ENCODE measurements at regions not wholly inside any gene's neighbourhood (a gene's known extent, or its start where the extent isn't known, plus 50 kb on each side); places are given as distances from the start of the nearest gene placed in this dataset.

DNA sequence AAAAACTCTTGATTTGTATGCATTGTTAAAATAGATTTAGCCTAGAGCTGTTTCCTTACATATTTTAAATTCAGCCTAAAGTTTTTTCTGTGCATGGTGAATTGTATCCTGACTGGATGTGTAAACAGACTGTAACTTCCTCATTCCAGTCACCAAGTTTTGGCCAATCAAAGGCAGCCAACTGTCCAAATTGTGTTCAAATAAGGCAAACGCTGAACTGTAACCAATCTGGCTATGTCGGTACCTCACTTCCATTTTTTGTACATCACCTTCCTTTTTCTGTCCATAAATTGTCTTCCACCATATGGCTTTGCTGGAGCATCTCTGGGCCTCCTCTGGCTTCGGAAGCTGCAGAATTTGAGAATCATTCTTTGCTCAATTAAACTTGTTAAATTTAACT lies 1921.9 kb upstream of the SEL1L start:
- DNase-seq (ENCODE audit: low read depth), result no peak

DNA sequence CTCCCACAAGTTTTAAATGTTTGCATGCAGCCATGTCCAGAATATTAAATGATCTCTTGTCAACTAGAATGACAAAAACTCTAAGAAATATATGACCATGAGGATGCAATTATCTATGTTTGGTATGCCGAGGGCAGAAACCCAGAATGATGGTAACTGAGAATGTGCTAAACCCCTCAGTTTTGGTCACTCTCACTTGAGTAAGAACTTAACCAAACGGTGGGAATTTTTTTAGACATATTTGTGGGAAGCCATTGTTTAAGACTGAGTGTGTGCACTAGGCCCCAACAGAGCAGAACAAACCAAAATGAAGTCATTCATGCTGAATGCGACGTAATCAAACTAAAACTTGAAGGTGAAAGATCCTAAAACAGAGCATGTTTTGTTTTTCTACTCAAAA lies 1927.9 kb upstream of the SEL1L start:
- DNase-seq (ENCODE audit: low read depth), result no peak

DNA sequence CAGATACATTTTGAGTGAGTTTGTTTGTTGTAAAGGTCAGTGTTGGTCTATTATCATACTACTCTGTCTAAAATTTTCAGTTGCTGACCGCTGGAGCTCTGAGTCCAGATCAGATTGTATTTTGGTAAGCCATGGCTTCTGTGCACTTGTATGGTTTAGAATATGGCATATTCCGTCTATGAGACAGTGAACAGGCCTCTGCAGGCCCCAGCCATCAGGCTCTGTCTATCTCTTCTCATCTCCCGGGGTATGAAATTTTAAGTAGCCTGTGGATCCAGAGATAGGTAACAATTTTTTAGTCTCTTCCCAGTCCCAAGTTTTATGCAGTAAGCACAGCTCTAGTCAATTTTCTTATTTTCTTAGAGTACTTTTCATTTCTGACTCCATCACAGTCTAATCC lies 1929.1 kb upstream of the SEL1L start:
- DNase-seq (ENCODE audit: low read depth), result no peak

DNA sequence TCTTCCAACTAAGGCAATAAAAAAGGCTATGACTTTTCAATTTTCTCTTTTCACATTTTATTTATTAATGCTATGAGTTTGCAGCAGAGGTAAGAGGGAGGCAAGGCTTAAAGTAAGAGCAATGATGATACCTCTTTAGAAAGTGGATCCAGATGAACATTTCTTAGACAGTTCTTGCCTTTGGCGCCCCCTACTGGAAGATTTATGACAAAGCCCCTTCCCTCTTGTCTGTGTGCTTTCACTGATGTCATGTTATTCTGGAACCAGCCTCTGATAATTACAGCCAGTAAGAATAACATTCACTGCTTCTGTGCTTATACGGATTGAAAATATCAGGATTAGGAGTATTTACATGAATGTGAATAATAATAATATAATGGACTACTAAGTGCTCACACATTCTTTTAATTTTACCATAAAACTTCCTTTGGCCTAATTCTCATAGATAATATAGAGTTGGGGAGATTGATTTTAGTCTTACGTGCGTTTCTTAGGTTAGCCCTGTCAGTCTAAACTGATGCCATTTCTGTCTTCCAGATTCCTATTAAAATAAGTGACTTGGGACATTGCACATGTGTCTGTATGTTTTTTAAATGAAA lies 1929.9 kb upstream of the SEL1L start:
- DNase-seq (ENCODE audit: low read depth), result peak; percentile 69

DNA sequence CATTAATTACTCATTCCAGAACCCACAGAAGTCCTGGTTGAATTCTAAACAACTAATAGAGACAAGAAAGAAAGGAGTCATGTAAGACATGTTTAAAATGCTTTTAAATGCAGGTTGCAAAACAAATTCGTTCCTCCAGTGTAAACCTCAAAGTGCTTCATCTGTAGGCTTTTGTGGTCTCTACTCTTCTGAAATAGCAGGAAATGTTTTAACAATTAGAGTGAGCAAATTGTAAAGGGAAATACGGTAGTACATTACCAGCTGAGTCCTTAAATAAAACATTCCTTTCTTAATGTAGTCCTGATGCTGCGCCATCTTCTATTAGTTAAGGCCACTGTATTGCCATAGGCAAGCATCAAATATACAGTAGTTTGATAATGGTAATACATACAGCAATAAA lies 1934.2 kb upstream of the SEL1L start:
- peak; percentile 81 for DNase-seq (ENCODE audit: low read depth)

DNA sequence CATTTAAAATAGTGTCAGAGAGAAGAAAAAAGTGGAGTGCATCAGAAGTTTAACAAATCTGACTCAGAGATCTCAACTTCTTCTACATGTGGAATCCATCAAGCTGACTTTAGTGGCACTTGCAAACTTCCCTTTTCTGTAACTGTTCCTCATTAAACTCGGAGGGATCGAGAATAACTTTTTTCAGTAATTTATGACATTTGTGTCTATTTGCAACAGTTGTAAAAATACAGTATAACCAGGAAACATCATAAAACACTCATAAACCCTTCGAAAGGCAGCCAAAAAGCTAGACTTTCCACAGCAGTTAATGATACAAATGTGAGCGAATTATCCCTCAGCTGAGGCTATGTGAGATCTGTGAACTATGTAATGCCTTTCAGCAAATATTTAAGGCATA lies 1936.8 kb upstream of the SEL1L start:
- no peak for DNase-seq (ENCODE audit: low read depth)

DNA sequence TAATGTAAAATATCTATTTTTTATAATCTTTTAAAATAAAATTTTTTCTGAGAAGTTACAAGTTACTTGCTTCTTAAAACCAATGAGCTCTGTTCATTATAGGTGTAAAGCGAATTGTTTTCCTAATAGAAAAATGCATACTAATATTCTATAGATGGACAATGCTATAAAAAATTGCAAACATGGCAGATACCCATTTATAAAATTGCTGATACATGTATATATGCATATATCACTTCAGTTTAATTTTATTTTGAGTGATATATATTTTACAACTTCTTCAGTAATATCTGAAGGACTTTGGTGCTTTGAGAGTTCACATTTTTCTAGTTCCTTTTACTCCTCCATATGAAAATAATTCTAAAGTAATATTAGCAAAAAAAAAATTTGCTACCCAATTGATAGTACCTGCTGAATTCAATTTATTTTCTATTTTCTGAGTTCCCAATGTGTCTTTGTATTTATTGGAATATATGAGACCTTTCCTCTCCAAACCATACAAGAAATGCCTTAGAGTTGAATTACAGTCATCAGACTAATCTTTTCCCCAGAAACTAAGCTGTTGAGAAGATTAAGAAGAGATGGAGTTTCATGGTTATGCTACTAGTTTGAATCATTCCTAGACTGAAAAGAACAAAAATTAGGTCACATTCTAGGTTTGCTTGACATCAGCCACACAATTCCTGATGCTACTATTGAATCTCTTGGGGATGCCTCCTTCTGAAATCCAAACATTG lies 1937.5 kb upstream of the SEL1L start:
- DNase-seq (ENCODE audit: low read depth), result no peak

DNA sequence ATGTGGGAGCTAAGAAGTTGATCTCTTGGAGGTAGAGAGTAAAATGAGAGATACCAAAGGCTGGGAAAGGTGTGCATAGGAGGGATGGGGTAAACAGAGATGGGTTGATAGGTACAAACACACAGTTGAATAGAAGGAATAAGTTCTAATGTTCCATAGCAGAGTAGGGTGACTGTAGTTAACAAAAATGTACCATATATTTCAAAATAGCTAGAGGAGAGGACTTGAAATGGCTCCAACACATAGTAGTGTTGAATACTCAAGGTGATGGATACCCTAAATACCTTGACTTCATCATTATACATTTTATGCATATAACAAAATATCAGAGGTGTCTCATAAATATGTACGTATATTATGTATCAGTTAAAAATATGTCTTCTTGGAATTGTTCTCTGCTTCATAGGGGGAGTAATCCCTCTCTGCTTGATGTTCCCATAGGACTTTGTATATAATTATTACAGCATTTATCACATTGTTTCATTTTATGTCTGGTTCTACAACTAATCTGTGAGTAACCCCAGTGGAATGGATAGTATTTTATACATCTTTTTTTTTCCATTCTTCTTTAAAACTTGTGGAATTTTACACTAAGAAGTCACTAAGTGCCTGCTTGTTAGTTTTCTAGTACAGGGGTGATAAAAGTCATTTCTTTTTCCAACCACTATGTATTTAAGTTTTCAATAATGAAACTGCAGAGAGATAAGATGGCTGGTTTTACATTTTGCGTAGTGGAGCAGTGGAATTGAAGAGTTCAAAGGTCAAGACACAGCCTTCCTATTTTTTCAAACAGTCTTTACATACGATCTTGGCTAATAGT lies 1940.0 kb upstream of the SEL1L start:
- peak; percentile 69 for DNase-seq (ENCODE audit: low read depth)

DNA sequence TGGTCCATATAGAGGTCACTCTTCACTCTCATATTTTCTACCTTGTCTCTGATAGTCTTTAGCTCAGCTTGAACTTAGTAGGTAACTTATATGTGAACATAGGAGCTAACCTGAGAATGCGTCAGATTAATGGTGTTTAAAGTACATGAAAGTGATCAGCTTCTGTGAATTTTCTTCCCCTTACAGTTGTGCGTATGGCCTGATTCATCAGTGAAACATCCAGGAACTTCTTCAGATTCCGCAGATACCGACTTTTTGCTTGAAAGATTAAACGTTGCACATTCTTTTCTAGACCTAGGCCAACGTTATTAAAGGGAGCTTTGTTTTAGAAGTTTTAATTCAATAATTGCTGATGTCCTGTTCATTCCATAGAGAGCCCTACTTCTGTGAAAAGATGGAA lies 1945.1 kb upstream of the SEL1L start:
- peak; percentile 94 for DNase-seq (ENCODE audit: low read depth)

DNA sequence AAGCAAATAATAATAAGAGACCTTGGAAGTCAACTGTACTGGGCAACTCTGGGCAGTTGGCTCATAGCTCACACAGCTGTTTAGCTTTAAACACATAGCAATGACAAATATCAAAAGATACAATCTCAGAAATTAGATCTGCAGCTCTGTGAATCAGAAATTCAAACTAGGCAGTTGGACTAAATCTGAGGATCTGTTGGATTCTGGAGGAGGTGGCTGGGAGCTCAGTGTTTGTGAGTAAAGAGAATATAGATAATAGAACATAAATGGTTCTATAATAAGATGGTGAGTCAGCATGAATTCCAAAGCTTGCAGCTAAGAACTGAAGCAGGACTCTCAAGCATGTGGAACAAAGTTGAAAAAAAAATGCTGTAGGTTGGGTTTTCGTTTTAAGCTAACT lies 1949.4 kb upstream of the SEL1L start:
- peak; percentile 80 for DNase-seq (ENCODE audit: low read depth)

DNA sequence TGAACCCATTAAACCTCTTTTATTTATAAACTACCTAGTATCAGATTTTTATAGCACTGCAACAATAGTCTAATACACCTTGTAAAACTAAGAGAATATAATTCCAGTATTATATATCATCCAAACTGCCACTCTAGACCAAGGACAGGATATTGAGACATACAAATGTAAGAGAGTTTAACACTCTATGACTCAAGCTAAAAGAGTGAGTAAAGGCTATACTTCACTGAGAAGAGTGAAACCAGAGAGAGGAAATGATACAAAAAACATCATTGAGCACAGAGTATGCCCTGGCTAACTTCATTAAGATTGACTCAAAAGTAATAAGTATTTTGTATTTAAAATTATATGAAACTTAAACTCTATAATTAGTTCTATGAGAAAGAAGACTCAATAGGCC lies 1951.9 kb upstream of the SEL1L start:
- peak; percentile 60 for DNase-seq (ENCODE audit: low read depth)

DNA sequence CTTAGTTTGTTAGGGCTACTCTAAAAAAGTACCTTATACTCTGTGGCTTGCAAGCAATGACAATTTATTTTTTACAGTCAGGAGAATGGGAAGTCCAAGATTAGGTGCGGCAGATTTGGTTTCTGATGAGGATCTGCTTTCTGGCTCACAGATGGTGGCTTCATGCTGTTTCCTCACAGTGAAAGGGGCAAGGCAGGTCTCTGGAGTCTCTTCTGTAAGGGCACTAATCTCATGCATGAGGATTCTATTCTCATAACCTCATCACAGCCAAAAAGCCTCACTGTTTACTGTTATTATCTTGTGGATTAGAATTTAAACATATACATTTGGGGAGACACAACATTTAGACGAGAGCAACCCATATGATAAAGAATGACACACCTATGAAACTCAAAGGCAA lies 1957.4 kb upstream of the SEL1L start:
- no peak for DNase-seq (ENCODE audit: low read depth)

DNA sequence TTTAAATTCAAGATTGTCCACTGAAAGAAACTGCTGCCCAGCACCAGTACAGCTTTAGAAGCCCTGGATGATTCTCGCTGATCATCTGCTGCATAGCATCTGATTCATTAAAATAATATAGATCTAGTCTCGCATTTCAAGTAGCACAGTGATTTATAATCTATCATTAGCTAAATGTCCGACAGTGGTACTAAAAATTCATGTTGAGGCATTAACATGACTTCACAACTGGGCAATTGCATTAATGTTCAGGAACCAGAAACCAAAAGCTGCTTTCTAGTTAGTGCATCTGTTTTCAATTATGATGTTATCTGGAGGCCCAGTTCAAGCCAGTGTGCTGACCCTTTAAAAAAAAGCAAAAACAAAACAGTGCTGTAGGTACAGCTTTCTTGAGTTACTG lies 1987.2 kb upstream of the SEL1L start:
- peak; percentile 59 for DNase-seq (ENCODE audit: low read depth)

DNA sequence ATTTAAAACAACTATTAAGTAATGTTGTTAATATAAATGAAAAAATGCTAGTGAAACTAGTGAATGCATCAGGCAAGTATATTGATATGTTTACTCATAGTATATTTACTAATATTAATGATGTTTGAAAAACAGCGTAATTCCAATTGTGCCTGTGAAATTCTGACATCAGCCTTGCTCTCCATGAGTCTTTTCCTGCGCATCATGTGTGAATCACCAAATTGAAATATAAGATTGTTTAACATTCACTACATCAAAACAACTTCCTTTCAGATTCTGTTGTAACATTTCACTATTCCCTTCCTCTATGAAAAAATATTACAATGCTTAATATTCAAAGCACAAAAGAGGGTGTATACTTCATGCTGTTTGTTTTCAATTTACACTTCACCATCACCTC lies 1995.9 kb upstream of the SEL1L start:
- DNase-seq (ENCODE audit: low read depth), result peak; percentile 31

DNA sequence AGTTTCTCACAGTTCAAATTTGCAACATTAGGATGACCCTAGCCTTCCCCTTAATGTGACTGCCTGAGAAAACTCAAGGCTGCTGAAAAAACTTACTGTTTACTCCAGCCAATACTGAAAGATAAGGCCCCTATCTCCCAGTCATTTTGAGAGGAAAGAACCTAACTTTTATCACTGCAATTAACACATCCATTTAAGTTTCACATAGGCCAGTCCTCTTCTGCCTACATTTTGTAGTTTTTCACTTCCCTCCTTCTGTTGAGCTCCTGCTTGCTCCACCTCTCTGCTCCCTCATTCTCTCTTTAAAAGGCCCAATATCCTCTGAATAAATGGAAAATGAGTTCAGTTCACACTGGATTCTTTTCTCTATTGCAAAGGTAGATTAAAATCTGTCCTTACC lies 1996.2 kb upstream of the FLRT2 start:
- no peak for DNase-seq (ENCODE audit: low read depth)

DNA sequence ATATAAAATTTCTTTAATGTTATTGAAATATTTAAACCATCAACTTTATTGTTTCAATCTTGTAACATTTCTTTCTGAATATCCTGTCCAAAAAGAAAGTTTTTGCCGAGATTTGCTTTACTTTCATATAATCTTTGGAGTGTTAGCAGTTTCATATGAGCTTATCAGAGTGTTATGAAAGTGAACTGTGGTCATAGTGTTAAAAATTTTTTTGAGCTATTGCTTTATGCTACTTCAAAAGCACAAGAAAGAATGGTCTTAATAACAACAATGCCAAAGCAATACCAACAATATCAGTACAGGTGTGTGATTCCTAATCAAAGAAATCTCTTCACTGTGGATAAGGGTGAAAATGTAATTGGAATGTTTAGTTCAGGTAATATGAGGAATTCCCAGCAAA lies 1994.9 kb upstream of the FLRT2 start:
- DNase-seq (ENCODE audit: low read depth), result no peak

DNA sequence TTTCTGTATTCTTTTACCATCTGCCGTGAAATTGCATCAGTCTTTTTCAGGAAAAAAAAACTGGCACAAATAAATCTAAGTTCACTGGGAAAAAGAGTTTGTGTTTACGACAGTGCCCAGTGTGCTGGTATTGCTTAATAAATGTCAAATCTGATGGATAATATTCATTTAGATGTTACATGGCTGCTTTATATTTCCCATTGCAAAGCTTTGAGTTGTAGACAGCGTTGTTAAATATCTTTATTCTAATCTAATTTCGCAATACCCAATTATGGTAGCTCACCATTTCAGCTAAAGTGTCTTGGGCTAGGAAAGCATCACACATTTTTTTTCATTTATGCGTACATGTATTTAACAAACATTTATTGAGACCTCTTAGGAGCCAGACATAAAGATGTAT lies 1994.5 kb upstream of the FLRT2 start:
- no peak for DNase-seq (ENCODE audit: low read depth)

DNA sequence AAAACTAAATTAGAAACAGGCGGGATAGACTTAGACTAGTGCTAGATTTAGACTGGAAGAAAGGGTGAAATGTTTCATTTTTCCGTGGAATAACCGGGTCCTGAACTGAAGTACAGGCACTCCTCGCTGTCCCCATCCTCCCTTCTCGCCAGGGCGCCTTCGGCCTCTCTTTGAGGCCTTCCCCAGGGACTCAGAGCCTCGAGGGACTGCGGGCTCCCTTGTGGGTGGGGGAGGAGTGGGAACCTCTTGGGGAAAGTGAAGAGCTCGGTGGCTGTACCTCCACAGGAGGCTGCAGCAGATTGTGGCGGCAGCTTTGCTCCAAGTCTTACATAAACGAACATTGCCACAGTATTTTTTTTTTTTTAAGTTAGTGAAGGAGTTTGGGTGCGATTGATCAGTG lies 1988.8 kb upstream of the FLRT2 start:
- no peak for DNase-seq (ENCODE audit: low read depth)

DNA sequence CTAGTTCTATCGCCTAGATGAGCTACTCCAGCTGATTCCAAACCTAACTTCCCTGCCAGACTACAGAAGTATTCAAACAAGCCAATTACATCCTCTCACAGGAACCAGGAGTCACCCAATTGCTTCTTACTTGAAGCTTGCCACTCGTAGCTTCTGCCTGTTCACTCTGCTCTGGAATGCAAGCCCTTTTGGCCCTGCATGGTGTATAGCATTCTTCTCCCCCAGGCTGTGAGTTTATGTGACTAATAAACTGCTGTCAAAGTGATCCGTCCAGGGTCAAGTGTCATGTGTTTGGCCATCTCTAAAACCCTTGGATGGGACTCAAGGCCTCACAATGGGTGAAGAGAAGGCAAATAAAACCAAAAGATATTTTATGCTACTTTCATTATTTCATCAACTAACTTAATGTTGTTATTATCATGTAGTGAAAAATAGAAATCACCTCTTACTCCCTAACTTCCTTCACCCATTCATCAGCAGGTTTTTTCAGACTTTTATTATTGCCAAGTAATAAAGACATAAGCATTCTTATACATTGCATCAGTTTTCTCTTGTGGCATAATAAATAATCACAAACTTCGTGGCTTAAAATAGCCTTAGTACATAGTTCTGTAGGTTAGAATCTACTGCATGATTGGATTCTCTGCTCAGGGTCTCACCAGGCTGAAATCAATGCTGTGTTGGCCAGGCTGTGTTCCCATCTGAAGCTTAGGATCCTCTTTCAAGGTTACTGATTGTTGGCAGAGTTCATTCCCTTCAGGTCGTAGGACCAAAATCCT lies 1981.7 kb upstream of the FLRT2 start:
- peak; percentile 93 for DNase-seq (ENCODE audit: low read depth)

DNA sequence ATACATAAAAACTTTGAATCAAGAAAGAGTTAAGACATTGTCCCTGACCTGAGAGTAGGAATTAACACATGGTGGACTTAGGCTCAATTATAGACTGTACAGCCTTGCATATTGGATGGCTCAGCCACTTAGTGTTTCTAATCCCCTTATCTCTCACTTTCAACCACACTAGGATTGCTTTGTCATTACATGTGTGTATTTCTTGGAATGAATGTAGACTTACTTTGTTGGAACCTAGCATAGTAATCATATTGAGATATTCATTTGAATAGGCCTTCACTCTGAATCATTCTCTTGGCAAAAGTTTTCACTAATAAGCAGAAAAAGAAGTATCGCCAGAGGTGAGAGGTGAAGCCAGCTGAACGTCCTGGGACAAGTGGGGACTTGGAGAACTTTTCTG lies 1973.9 kb upstream of the FLRT2 start:
- DNase-seq (ENCODE audit: low read depth), result peak; percentile 78

DNA sequence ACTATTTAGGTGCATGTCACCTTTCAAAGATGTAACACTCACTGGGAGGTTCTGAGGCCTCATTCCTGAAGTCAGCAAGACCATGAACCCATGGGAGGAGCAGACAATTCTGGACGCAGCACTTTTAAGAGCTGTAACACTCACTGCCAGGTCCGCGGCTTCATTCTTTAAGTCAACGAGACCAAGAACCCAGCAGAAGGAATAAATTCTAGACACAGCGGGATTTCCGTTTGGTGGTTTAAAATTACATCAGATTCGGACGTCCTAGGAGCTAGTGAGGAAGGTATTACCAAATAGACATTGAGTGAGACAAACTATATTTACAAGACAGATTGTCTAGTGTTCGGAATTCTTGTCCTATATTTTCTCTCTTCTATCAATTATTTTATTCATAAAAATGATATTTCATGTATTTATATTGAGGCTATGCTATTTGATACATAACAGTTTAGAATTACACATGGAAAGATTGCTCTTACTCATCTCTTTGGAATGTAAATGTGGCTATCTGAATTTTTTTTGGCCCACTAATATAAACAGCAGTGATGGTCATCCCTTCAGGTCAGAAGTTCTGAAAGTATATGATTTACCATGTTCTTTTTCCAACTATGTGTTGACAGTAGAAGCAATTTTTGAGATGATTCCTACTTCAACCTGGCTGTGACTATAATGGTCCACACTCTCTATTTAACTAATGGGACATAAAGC lies 1973.0 kb upstream of the FLRT2 start:
- peak; percentile 94 for DNase-seq (ENCODE audit: low read depth)

DNA sequence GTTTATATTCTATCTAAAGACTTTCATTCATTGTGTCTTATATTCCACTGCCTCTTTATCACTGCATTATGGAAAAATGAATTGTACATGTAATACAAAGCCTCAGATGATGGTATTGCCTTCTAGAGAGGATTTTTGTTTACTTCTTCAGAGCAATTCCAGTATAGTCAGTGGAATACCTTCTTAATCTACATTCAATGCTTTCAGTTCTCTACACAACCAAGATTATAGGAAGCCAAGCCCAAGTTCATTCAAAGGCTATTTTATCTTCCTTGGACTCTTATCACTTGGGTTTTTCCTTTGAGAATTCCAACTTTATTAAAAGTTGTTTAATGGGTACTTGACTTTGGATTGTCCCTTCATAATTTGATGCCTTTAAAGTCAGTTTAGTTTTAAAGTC lies 1971.0 kb upstream of the FLRT2 start:
- peak; percentile 57 for DNase-seq (ENCODE audit: low read depth)

Data from iris pigment epithelial cell (primary cell).